HG02610 (cell line): ENCODE measurements at regions not wholly inside any gene's neighbourhood (a gene's known extent, or its start where the extent isn't known, plus 50 kb on each side); places are given as distances from the start of the nearest gene placed in this dataset.
A peak's percentile ranks its signal among the peaks of the same experiment; 100 is the strongest.
"Not testable (repeated sequence)": the region's sequence is repeated elsewhere in the genome, so short reads cannot be mapped to it uniquely, and the experiment has no call there.

Source experiments
- ATAC-seq: cut with Tn5 transposase; IDR thresholded peaks from one replicate; pipeline ENCODE4 v1.9.1; 2021; ENCODE audit warnings: mild to moderate bottlenecking, moderate library complexity; ENCODE audit not compliant: unreplicated experiment

DNA sequence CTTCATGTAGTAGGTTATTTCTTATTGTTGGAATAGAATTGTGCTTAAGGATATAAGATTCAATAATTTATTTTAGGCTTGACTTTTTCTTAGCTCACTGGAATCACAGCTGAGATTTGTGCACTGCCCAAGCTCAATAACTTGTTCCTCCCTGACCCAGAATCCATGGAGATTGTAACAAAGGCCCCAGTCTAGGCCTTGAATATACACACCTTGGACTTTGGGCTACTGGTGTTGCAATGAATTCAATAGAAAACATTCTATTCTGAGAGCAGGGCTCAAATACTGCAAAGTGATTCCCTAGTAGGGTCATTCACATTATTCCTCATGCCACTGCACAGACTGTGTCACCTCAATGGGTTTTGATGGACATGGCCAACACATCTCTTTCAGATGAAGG is 352.4 kb downstream of the GALC start:
- ATAC-seq = no peak

DNA sequence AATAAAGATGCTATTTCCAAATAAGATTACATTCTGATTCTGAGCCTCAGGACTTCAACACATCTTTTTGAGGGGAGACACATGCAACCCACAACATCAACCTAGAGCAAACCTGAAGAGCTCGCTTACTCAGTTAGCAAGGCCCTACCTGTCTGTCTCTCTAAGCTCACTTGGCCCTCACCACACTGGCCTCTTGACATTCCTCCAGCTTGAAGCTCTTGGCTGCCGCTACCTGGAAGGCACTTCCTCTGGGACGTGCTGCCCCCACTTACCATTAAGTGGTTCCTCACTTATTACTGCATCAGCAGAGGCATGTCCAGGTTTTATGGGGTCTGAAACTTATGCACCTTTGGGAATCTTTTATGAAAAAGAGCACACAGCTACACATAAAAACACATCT is 354.8 kb downstream of the GALC start:
- ATAC-seq = no peak

DNA sequence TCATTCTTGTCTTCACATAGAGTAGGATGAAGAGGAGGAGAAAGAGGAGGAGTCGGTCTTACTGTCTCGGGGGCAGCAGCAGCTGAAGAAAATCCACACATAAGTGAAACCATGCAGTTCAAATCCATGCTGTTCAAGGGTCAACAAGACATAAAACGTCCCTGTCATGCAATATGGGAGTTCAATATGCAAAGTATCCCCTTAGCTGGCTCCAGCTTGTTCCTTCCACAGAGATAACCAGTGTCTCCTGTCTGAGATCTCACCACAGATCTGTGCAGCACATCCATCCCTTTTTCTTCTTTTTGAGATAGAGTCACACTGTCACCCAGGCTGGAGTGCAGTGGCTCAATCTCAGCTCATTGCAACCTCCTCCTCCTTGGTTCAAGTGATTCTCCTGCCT is 357.5 kb downstream of the GALC start:
- ATAC-seq = no peak

DNA sequence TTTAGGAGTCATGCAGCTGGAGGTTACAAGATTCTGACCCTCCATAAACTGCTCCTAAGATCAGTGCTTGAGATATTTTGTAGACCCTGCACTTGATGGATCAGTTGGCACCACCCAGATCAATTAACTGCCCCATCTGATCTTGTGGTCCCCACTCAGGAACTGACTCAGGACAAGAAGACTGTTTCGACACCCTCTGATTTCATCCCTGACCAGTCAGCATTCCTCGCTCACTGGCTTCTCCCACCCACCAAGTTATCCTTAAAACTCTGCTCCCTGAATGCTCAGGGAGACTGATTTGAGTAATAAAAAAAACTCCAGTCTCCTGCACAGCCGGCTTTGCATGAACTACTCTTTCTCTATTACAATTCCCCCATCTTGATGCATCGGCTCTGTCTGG is 360.2 kb downstream of the GALC start:
- no peak for ATAC-seq

DNA sequence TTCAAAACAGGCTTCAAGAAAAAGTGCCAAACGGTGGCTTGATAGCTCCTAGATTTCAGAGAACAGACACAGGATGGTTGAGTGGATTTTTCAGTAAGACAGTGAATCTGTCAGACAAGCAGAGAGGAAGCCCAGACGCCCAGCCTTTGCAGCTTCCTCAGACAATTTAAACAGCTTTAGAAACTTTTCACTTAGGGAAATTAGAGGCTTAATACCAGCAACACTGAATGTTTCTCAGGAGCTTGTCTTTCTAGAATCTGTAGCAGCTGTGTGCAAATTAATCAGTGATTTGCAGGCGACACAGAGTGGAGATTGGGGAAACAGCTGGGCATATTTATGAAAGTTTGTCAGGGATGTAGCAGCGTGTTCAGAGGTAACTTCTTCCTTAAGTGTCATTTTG is 362.1 kb downstream of the GALC start:
- ATAC-seq = no peak

DNA sequence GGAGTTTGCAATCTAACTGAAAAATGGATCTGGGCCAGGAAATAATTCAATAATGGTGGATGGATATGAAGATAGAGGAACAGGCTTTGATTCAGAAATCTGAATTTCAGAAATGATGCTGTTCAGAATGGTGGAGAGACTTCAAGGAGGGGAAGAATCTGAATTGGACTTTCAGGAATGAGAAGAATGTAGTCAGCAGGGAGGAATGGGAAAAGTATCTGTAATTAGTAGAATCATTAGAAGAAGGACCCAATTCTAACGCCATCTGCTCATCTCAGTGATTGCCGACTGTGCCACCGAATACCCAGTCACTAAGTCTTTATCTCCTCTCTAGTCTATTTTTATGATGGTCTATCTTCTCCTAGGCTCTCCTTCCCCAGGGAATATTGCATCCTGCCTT is 363.2 kb downstream of the GALC start:
- no peak for ATAC-seq

DNA sequence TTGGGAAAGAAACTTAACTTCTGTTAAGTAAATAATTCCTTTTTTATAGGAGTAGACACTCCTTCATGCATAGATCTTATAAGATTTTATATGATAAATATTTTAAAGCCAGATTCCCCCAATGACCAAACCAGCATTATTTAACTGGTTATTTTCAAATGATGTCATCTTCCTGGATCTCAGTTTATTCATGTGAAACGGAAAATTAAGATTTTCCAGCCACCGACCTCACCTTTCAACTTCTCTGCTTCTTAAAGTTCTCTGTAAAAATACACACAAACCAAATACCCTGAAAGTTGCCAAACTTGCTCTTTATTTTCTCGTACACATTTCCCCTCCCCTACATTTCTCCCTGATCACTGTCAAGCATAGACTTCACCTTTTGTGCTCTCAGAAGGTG is 364.2 kb downstream of the GALC start:
- ATAC-seq = no peak

DNA sequence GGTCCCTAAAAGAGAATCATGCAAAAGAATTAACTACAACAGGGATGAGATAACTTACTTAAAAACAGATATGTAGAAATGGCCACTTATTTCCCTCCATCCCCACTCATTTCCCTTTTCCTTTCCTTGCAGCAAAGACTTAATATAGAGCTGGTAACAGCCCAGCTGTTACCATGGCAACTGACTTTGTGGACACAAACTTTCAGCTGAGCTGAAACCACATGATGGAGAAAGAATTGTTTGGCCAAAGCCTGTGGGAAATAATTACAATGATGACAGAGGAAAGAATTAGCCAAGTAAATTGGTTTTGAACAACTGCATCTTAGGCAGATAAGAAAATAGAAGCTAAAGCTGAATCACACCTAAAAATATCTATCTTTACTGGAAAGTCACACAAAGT is 364.9 kb downstream of the GALC start:
- ATAC-seq = no peak

DNA sequence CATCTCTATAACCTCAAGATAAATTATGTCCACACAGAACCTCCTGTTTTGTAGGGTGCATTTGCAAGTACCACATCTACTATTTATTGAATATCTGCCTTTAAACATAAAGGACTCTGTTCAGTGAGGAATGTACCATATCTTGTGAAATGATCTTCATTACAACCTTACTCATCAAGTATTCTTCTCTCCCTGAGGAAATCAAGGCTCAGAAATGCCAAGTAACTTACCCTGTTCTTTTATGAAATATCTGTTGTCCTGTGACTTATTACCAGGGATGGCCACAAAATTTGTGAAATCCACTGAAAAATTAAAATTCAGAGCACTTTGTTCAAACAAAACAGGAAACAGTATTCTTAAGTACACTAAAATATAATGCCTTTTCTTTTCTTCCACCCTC is 366.7 kb downstream of the GALC start:
- ATAC-seq = no peak

DNA sequence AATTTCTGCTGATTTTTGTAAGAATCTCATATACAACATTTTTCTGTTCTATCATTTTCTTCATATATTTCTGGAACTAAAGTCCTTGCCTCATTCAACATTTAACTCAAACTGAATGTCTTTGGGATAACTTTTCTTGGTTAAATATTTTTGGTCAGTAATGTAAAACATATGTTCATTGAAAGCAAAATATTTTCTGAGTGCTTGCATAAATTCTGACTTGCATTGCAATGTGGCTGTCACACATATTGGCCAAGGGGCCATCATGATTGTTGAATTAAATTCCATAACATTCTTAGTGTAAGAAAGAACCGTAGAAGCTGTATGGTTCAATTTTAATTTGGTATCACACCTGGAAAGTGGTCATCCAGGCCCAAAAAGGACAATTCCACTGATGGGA is 369.4 kb downstream of the GALC start:
- ATAC-seq = no peak

DNA sequence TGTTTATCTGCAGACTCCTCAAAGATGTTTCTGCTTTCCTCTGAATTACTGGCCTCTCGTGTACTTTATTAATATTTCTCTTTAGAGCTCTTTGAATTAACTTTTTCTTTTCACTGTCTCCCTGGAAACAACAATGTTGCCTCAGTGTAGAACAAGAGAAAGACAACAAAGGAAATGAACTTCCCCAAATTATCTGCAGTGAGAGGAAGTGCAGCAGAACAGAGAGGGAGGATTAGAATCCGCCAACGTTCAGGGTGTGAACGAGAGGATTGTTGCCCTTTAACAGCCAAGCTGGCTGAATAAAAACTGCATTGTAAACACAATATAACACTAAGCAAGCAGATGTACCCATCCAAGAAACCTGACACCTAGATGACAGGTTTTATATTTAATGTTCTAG is 375.9 kb downstream of the GALC start:
- ATAC-seq = no peak

DNA sequence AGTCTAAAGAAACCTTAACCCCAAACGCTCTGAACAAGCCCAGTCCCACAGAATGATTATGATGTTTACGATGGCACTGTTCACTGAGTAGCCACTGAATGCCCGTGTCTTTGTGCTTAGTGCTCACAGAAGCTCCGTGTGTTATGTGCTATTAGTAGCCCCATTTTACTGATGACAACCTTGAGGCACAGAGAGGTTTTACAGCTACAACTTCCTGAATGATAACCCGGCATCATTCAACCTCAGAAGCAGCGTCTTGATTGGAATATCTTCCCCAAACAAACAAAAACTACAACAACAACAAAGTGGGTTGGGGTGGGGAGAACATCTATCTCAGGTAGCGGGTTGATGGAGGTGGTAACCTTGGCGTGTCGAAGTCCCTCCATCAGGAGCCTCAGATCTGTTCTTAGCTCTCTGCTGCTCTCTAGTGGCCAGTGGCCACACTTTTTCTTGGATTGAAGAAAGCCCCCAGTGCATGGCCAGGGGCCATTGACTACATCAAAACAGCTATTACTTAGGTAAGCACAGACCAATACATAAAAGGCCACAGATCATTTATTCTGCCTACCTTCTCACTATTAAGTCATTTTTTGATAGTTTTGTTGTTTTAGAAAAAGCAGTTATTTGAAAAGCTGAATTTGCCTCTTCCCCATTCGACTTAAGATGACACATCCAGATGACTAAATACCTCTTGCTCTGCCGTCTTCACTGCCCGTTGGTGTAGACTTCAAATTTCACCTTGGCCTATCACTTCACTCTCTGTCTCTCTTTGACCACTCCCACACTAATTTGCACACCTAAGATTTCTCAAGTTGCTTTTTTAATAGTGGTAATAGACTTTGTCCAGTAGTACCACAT is 376.9 kb downstream of the GALC start:
- peak; percentile 88 for ATAC-seq

DNA sequence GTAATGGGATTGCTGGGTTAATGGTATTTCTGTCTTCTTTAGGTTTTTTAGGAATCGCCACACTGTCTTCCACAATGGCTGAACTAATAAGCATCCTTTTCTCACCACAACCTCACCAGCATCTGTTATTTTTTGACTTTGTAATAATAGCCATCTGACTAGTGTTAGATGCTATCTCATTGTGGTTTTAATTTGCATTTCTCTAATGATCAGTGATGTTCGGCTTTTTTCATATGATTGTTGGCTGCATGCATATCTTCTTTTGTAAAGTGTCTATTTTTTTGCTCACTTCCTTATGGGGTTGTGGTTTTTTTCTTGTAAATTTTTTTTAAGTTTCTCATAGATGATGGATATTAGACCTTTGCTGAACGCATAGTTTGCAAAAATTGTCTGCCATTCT is 377.9 kb downstream of the GALC start:
- ATAC-seq = no peak

DNA sequence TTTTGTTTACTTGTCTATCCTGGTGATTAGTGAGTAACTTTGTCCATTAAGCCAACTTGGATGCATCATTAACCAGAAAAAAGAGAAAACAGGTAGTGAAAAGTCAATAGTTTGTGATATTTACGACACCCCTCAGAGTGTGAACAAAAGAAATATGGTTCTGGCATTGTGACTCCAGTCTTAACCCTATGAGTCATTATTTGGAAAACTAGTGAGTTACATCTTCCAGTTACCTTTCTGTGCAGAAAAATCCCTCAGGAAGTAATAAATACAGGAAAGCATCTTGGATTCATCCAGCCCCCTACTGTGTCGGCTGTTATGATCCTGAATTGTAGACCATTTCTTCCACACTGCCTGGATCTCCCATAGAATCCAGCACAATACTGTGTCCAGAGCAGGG is 379.1 kb downstream of the GALC start:
- no peak for ATAC-seq

DNA sequence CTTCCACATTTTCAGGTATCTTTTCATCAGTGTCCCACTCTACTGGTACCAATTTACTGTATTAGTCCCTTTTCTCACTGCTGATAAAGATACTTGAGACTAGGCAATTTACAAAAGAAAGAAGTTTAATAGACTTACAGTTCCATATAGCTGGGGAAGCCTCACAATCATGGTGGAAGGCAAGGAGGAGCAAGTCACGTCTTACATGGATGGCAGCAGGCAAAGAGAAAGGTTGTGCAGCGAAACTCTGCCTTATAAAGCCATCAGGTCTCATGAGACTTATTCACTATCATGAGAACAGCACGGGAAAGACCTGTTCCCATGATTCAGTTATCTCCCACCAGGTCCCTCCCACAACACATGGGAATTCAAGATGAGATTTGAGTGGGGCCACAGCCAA is 385.9 kb downstream of the GALC start:
- ATAC-seq = not testable (repeated sequence)

DNA sequence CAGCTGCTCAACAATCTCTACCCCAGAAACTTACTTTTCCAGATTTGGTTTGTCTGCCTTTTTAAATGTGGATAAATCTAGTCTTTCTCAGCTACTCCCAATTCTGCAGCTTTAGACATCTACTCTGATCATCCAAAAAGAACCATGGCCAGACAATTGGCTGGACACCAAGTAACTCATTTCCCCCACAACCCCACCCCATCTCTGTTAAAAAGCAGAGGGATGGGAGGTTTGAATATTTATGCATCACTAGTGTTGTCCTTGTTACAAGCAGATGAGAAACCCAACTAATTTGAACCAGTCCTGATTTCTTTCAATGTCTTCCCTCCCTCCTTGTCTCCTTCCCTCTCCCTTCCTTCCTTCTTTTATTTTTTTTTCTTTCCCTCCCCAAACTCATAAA is 391.9 kb downstream of the GALC start:
- no peak for ATAC-seq

DNA sequence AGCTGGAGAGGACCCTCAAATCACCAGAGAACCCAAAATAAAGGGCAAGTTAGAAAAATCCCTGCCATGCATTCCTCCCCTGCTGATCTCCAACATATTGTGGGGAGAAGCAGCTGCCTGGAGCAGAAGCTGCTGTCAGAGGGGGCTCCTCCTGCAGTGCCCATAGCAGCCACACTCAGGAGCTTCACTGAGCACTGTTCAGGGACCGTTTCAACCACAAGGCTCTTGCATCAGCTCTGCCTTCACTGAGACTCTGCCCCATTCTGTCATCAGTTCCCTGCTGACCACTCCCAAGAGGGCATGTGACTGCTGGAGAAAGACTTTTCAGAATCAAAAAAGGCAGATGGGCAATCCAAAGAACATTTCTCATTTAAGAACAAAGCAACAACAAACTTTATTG is 392.7 kb downstream of the GALC start:
- ATAC-seq = no peak

DNA sequence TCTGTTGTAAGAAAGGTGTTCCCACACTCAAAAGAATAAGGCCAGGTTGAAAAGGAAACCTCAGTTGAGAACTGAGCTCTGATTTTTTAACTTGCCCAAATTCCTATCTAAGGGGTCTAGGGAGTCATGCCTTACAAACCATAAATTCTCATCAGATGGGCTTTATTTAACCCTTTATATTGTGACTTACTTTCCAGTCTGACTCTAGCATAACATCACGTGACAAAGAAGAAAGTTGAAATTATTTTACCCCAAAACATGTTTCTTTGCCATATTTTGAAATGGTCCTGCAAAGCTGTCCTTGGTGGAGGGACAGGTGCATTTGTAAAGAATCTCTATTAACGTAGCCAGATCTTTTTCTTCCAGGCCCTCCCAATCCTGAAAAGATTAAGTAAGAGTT is 411.7 kb downstream of the GALC start:
- ATAC-seq = no peak

DNA sequence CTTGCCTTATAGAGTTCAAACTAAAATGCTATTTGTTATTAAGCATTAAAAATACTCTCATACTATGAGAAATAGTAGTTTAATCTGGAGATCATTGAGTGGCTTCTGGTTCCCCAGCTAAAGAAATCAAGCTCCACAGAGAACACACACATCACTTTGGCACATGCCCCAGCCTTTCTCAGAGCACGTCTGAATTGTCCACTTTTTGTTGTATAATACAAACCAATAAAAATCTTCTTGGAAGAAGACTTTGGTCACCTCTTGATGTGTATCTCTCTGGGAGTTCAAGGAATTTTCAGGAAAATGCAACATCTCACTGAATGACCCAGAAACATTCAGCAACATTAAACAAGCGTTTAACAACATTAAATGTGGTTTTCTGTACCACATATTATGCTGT is 413.9 kb downstream of the GALC start:
- ATAC-seq = no peak

DNA sequence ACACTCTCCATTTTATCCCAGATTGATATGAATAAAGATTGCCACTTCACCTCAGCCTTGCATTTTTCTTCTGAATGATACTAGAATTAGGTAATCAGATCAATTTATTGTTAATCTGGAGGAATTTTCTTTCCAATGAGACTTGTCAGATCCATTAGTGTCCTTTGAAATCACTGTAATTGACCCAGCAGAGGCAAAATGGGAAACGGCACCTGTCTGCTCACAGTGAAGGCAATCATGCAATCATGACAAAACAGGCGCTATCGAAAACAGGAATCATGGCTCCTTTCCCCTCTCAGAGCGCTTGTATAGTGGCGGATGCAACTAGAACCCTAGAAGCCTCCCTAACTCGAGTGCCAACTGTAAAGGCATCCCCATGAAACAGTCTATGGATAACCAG is 417.6 kb downstream of the GALC start:
- ATAC-seq = no peak

DNA sequence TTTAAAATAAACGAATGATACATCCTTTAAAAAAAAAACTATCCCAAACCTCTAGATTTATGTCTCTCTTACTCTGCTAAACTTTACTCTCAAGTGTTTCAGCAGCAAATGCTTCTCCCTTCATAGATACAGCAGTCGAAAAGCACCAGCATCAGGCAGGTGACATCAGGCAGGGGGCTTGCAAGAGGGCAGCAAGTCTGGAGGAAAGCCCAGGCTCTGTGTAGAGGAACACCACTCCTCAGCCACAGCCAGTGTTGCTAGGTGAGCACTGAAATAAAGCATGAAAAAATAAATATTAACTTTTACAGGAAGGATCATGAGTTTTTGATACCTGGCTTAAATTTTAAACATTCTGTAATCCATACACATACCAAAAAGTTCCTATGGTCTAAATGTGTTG is 419.4 kb downstream of the GALC start:
- ATAC-seq = no peak

DNA sequence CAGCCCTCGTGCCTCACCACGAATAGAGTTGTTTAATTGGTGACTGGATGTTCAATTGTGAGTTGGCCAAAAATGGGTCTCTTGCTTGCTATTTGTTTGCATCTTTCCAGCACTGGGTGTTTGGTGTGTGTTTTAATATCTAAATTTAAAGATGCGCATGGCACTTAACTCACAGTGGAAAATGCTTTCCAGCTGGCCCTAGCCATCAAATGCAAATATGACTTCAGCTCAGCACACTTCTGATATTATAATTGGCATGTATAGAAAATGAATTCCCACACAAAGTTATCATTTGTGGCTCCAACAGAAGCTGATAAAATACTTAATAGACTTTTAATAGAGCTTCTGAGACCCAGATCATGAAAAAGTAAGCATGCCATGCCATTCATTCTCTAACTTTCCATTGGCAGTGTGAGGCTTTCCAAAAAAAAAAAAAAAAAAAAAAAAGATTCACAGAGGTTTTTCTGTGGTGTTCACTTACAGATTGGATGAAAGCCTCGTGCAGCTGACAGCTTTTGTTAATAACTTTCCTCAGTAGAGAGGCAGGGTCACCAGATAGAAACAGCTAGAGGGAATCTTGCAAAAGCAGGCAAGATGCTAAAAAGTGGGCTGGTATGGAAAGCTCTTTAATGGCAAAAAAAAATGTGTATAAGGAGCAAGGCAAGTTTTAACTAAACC is 425.2 kb downstream of the GALC start:
- no peak for ATAC-seq

DNA sequence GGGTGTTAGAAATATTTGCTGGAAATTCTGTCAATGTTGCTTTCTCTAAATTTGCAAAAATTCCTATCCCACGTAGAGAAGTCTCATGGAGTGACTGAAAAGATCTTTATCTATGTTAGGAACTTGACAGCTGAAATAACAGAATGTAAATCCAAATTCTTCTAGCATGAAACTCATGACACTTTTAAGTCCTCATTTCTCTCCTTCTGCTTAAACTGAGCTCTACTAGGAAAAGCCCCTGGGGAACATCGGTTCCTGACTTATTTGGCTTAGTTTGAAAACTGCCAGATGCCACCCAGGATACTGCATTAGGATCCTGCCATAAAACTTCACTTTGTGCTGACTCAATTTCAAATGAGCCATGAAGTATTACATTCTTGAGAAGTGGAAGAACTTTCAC is 426.0 kb downstream of the GALC start:
- no peak for ATAC-seq
